ENCODE measurements at regions not wholly inside any gene's neighbourhood (a gene's known extent, or its start where the extent isn't known, plus 50 kb on each side); places are given as distances from the start of the nearest gene placed in this dataset.

DNA sequence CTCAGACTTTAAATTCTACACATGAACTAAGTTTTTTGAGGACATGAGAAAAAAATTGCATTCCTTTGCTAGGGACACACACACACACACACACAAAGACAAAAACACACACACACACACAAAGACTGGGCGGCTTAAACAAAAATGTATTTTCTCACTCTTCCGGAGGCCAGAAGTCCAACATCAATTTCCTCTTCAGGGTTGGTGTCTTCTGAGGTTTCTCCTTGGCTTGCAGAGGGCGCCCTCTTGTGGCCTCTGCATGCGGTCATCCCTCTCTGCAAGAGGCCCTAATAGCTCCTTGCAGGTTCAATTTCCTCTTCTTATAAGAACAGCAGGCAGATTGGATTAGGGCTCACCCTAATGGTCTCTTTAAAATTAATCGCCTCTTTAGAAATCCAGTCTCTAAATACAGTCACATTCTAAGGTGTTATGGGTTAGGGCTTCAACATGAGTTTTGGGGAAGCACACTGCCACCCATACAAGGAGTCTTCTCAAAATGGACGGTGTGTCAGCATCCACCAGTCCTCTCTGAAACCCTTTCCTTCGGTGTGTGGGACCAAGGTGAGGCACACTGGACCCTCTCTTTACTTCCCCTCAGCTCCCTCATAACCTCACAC lies 61.4 kb downstream of the GPR6 start:
- FAIRE-seq (peak; percentile 59), DNase-seq (ENCODE audit: low read depth, low spot score) (peak; percentile 32)
- dilution Hi-C loops (cut with MboI; ENCODE audit: extremely low pct_ligation_motif_present, low sequenced_read_pairs): no loop called here
- no peaks in the 10 kb centered on the region for H4K20me1 ChIP-seq (ENCODE audit: control insufficient read depth, extremely low read depth, insufficient read depth, low read length)
- H3K4me3 ChIP-seq (ENCODE audit: control insufficient read depth in 2 of 3, extremely low read depth in 1 of 3, insufficient read depth in 2 of 3, low read depth in 1 of 3, low read length in 3 of 3): no peak overlapping the region
- TF ChIP-seq, protein P1, sequence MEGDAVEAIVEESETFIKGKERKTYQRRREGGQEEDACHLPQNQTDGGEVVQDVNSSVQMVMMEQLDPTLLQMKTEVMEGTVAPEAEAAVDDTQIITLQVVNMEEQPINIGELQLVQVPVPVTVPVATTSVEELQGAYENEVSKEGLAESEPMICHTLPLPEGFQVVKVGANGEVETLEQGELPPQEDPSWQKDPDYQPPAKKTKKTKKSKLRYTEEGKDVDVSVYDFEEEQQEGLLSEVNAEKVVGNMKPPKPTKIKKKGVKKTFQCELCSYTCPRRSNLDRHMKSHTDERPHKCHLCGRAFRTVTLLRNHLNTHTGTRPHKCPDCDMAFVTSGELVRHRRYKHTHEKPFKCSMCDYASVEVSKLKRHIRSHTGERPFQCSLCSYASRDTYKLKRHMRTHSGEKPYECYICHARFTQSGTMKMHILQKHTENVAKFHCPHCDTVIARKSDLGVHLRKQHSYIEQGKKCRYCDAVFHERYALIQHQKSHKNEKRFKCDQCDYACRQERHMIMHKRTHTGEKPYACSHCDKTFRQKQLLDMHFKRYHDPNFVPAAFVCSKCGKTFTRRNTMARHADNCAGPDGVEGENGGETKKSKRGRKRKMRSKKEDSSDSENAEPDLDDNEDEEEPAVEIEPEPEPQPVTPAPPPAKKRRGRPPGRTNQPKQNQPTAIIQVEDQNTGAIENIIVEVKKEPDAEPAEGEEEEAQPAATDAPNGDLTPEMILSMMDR (optimal IDR thresholded peaks at IDR 0.05 in 1 of 3, IDR thresholded peaks at IDR 0.05 in 1 of 3, conservative IDR thresholded peaks at IDR 0.05 in 1 of 3; ENCODE audit: extremely low read depth in 1 of 3, insufficient read depth in 2 of 3, low read length in 3 of 3): peak; percentile 82 to 89 (median 88)
- TF ChIP-seq EZH2 (IDR thresholded peaks at IDR 0.05; ENCODE audit: low read length): no peak
- H3K9me3 ChIP-seq (ENCODE audit: control insufficient read depth, low read depth, low read length): no peaks in the 10 kb centered on the region
- H3K27me3 ChIP-seq (ENCODE audit: control insufficient read depth, extremely low read depth, insufficient read depth, low read length): no peaks in the 10 kb centered on the region
- H3K9ac ChIP-seq (ENCODE audit: control insufficient read depth, extremely low read depth, insufficient read depth, low read length): no peak overlapping the region
- H3K79me2 ChIP-seq (ENCODE audit: control insufficient read depth, insufficient read depth, low read length): no peaks in the 10 kb centered on the region
- H3K9me1 ChIP-seq (ENCODE audit: control insufficient read depth, extremely low read depth, insufficient read depth, low read length): no peaks in the 10 kb centered on the region
- peak overlapping the region; percentile 41 for H2AFZ ChIP-seq (ENCODE audit: control insufficient read depth, low read length)
- H3K36me3 ChIP-seq (ENCODE audit: control insufficient read depth in 2 of 2, extremely low read depth in 1 of 2, insufficient read depth in 2 of 2, low read length in 2 of 2): no peaks in the 10 kb centered on the region
- H3K4me2 ChIP-seq (ENCODE audit: control insufficient read depth, extremely low read depth, insufficient read depth, low read depth, low read length): peak overlapping the region; percentile 22
- H3K4me1 ChIP-seq (ENCODE audit: control insufficient read depth, extremely low read depth, insufficient read depth, low read length): peaks cover 5% of the 10 kb centered on the region
- H3K27ac ChIP-seq (ENCODE audit: control insufficient read depth, insufficient read depth, low read length): no peak overlapping the region

GRCh38 chr6:110039981-110040383 lies 61.9 kb downstream of the GPR6 start:
- Histone ChIP-seq H3K9ac (ENCODE audit: control insufficient read depth, extremely low read depth, insufficient read depth, low read length) (no peak overlapping the region), H3K27ac (ENCODE audit: control insufficient read depth, insufficient read depth, low read length) (no peak overlapping the region), H3K4me2 (ENCODE audit: control insufficient read depth, extremely low read depth, insufficient read depth, low read depth, low read length) (peak overlapping the region; percentile 22), H3K9me1 (ENCODE audit: control insufficient read depth, extremely low read depth, insufficient read depth, low read length) (no peaks in the 10 kb centered on the region), H3K27me3 (ENCODE audit: control insufficient read depth, extremely low read depth, insufficient read depth, low read length) (no peaks in the 10 kb centered on the region), H3K9me3 (ENCODE audit: control insufficient read depth, low read depth, low read length) (no peaks in the 10 kb centered on the region), H3K36me3 (ENCODE audit: control insufficient read depth in 2 of 2, extremely low read depth in 1 of 2, insufficient read depth in 2 of 2, low read length in 2 of 2) (no peaks in the 10 kb centered on the region), H2AFZ (ENCODE audit: control insufficient read depth, low read length) (peak overlapping the region; percentile 41), H3K4me1 (ENCODE audit: control insufficient read depth, extremely low read depth, insufficient read depth, low read length) (peaks cover 5% of the 10 kb centered on the region), H3K4me3 (ENCODE audit: control insufficient read depth in 2 of 3, extremely low read depth in 1 of 3, insufficient read depth in 2 of 3, low read depth in 1 of 3, low read length in 3 of 3) (no peak overlapping the region), H3K79me2 (ENCODE audit: control insufficient read depth, insufficient read depth, low read length) (no peaks in the 10 kb centered on the region), H4K20me1 (ENCODE audit: control insufficient read depth, extremely low read depth, insufficient read depth, low read length) (no peaks in the 10 kb centered on the region)
- no peak for FAIRE-seq
- TF ChIP-seq, protein P1 (optimal IDR thresholded peaks at IDR 0.05 in 1 of 3, IDR thresholded peaks at IDR 0.05 in 1 of 3, conservative IDR thresholded peaks at IDR 0.05 in 1 of 3; ENCODE audit: extremely low read depth in 1 of 3, insufficient read depth in 2 of 3, low read length in 3 of 3): peak in 1 of 3 experiments; percentile 25
- TF ChIP-seq EZH2 (IDR thresholded peaks at IDR 0.05; ENCODE audit: low read length): no peak
- no peak for DNase-seq (ENCODE audit: low read depth, low spot score)
- dilution Hi-C loops (cut with MboI; ENCODE audit: extremely low pct_ligation_motif_present, low sequenced_read_pairs): no loop called here

Data from keratinocyte (primary cell).